ENCODE measurements at regions not wholly inside any gene's neighbourhood (a gene's known extent, or its start where the extent isn't known, plus 50 kb on each side); places are given as distances from the start of the nearest gene placed in this dataset.

- no TSS peak for BruUV-seq (replicated peaks)
- Histone ChIP-seq H3K27ac (ENCODE audit: extremely low read depth, low read depth, low read length) (no peak overlapping the region), H4K20me1 (replicated peaks; ENCODE audit: control insufficient read depth, insufficient read depth, low read length) (peaks cover 13% of the 10 kb centered on the region), H3K9me3 (replicated peaks; ENCODE audit: control insufficient read depth, insufficient read depth, low read depth, low read length) (no peaks in the 10 kb centered on the region), H3K9me1 (ENCODE audit: control insufficient read depth, insufficient read depth, low read length) (no peaks in the 10 kb centered on the region), H3K79me2 (ENCODE audit: control insufficient read depth, insufficient read depth, low read length) (no peaks in the 10 kb centered on the region), H3K27me3 (ENCODE audit: control insufficient read depth in 2 of 2, insufficient read depth in 2 of 2, low read length in 2 of 2) (peaks cover 43 to 57% of the 10 kb centered on the region in 2 experiments; a peak in 4 of 5 replicates), H3K4me2 (ENCODE audit: insufficient read depth, low read length) (no peak overlapping the region), H3K36me3 (ENCODE audit: control insufficient read depth, insufficient read depth, low read length) (no peaks in the 10 kb centered on the region), H3K4me3 (no peak overlapping the region), H3K9ac (ENCODE audit: insufficient read depth in 1 of 2, low read depth in 2 of 2, low read length in 2 of 2) (no peak overlapping the region), H2AFZ (ENCODE audit: low read depth, low read length) (no peak overlapping the region), H3K4me1 (replicated peaks in 1 of 2; ENCODE audit: control insufficient read depth in 2 of 2, insufficient read depth in 2 of 2, low read length in 2 of 2) (peaks cover 4 to 11% of the 10 kb centered on the region in 2 experiments; a peak in 3 of 5 replicates)
- in situ Hi-C loops (cut with MboI): loop anchor here (10.0 kb wide), 1 partner anchor 473 kb away; no protein-coding TSS in a partner anchor
- ATAC-seq: peak; percentile 72
- ChIA-PET CTCF (ENCODE audit: low intra/inter-chr PET ratio) (interaction anchor here (0.6 to 1.3 kb wide), 2 partner anchors 108 to 472 kb away, joined by 3 to 10 read pairs; no protein-coding TSS in a partner anchor), POLR2A (interaction anchor here (0.6 to 1.1 kb wide), 3 partner anchors 28 to 357 kb away, joined by 3 read pairs; no protein-coding TSS in a partner anchor)
- DNase-seq (ENCODE audit: extremely low read depth in 1 of 4, low spot score in 3 of 4): peak; percentile 54 to 62 (median 58)
- WGBS (ENCODE audit: insufficient coverage, low coverage, missing lambda C conversion rate): 0% methylated on average over 1 of the region's 1 CpG
- FAIRE-seq: peak; percentile 58
- intact Hi-C loops (cut with micrococcal nuclease): loop anchor here (2.0 kb wide), 1 partner anchor 471 kb away; no protein-coding TSS in a partner anchor
- peak; percentile 81 for TF ChIP-seq TCF3 (CRISPR knock-in tag; IDR thresholded peaks at IDR 0.05)
- peak; percentile 24; the same call in 1 of the 2 replicates for TF ChIP-seq ZNF449 (CRISPR knock-in tag; IDR thresholded peaks at IDR 0.05)
- peak; percentile 75 for TF ChIP-seq TAL1 (IDR thresholded peaks at IDR 0.05)
- no peak for TF ChIP-seq SAFB (IDR thresholded peaks at IDR 0.05; ENCODE audit: borderline replicate concordance, low read depth, low read length)
- TF ChIP-seq XRCC4 (IDR thresholded peaks at IDR 0.05; ENCODE audit: extremely low read depth, insufficient read depth, insufficient read length): no peak
- no peak for TF ChIP-seq ESRRA (IDR thresholded peaks at IDR 0.05; ENCODE audit: borderline replicate concordance, low read depth)
- peak in 1 of 2 experiments; percentile 65; a peak in 1 of 4 replicates for TF ChIP-seq ZMIZ1 (IDR thresholded peaks at IDR 0.05; ENCODE audit: low read depth in 2 of 2, low read length in 2 of 2)
- TF ChIP-seq TEAD4 (IDR thresholded peaks at IDR 0.05; ENCODE audit: low read length): peak; percentile 76
- TF ChIP-seq TEAD4 (CRISPR knock-in tag; IDR thresholded peaks at IDR 0.05; ENCODE audit: borderline replicate concordance): no peak
- TF ChIP-seq DACH1 (IDR thresholded peaks at IDR 0.05; ENCODE audit: partially characterized antibody): peak; percentile 63
- no peak for TF ChIP-seq E2F6 (IDR thresholded peaks at IDR 0.05; ENCODE audit: borderline replicate concordance in 1 of 2, extremely low read depth in 1 of 2, insufficient read depth in 1 of 2, insufficient read length in 1 of 2, low read depth in 1 of 2, low read length in 1 of 2, poor library complexity in 1 of 2, severe bottlenecking in 1 of 2)
- no peak for TF ChIP-seq ZNF707 (CRISPR knock-in tag; conservative IDR thresholded peaks at IDR 0.05)
- peak; percentile 87 for TF ChIP-seq ARID1B (IDR thresholded peaks at IDR 0.05)
- peak; percentile 61; the same call in 1 of the 2 replicates for TF ChIP-seq CXXC5 (CRISPR knock-in tag; IDR thresholded peaks at IDR 0.05)
- peak; percentile 74 for TF ChIP-seq MTA2 (IDR thresholded peaks at IDR 0.05; ENCODE audit: low read depth)
- TF ChIP-seq LEF1 (IDR thresholded peaks at IDR 0.05): peak; percentile 36; the same call in 1 of the 2 replicates
- TF ChIP-seq GATAD2A (IDR thresholded peaks at IDR 0.05): no peak
- TF ChIP-seq RCOR1 (IDR thresholded peaks at IDR 0.05; ENCODE audit: borderline replicate concordance in 1 of 2, low read depth in 2 of 2, low read length in 2 of 2): 0 out of 4 replicates have a peak, but pooled peaks of 1 of the 2 experiments have one; percentile 31
Observed at GRCh38 chr17:77542011-77542410, 401.2 kb downstream of the SEC14L1 start.
